Endothelial cell of umbilical vein (primary cell): ENCODE measurements at regions not wholly inside any gene's neighbourhood (a gene's known extent, or its start where the extent isn't known, plus 50 kb on each side); places are given as distances from the start of the nearest gene placed in this dataset.

Experiments
- BruUV-seq: library from RNA; stranded (reverse); fragments of 400-500 nt; replicated peaks from 2 replicates; lab custom pipeline; 2021; lab: Mats Ljungman, UMichigan
- CTCF ChIA-PET: fragments of 300-600, 350-600 bp; sonication (Branson Sonifier 250); formaldehyde crosslinking; loops from one replicate; lab custom pipeline; 2021; ENCODE audit warnings: antibody characterized with exemption, inconsistent platforms; lab: Charles Lee
- POLR2A ChIA-PET: fragments of 300-600, 350-600 bp; sonication (Branson Sonifier 250); formaldehyde crosslinking; loops from one replicate; lab custom pipeline; 2021; ENCODE audit warnings: antibody characterized with exemption, inconsistent platforms; lab: Charles Lee
- DNase-seq: peaks from one replicate; pipeline ENCODE4 v3.0.0-alpha.2; 2011; ENCODE audit warnings: low read depth, low spot score
- FAIRE-seq: peaks from 2 replicates; lab custom pipeline; 2011; peaks lifted over from hg19 to GRCh38; lab: Jason Lieb, UNC
- H2AFZ ChIP-seq: 2 replicates; pipeline ENCODE4 v1.6.0; 2012; ENCODE audit warnings: low read depth, low read length, control low read depth, inconsistent platforms
- H3K27ac ChIP-seq: 2 replicates; pipeline ENCODE4 v1.5.1; 2011; ENCODE audit warnings: low read depth, mild to moderate bottlenecking, control low read depth, low read length, moderate library complexity; ENCODE audit not compliant: insufficient read depth
- H3K27me3 ChIP-seq, 2 experiments: 2 replicates each; pipeline versions ENCODE4 v1.6.0 to v1.6.1; 2011; ENCODE audit warnings: low read length in 2 of 2, mixed read lengths in 1 of 2; ENCODE audit not compliant: control insufficient read depth in 2 of 2, insufficient read depth in 2 of 2
- H3K36me3 ChIP-seq, 2 experiments: 2 replicates in 1 of 2; 3 replicates in 1 of 2; pipeline ENCODE4 v1.5.1; 2011; ENCODE audit warnings: low read length in 2 of 2, mild to moderate bottlenecking in 1 of 2, moderate library complexity in 1 of 2; ENCODE audit not compliant: control insufficient read depth in 2 of 2, insufficient read depth in 2 of 2; ENCODE audit errors: extremely low read depth in 1 of 2
- H3K4me1 ChIP-seq: 3 replicates; pipeline ENCODE4 v1.5.1; 2011; ENCODE audit warnings: mild to moderate bottlenecking, low read length; ENCODE audit not compliant: control insufficient read depth, insufficient read depth; ENCODE audit errors: extremely low read depth
- H3K4me2 ChIP-seq: 2 replicates; pipeline ENCODE4 v1.6.1; 2011; ENCODE audit warnings: low read length, control low read depth, mixed read lengths; ENCODE audit not compliant: insufficient read depth
- H3K4me3 ChIP-seq, 3 experiments: fragments of 200-600 bp in 1 of 3; sonication (generic), shearing (Covaris generic) in 1 of 3; replicated peaks in 1 of 3; 2 replicates each; pipeline ENCODE4 v1.5.1; 2011 to 2016; ENCODE audit warnings: control low read depth in 3 of 3, low read length in 3 of 3, mild to moderate bottlenecking in 2 of 3, inconsistent platforms in 1 of 3, low read depth in 1 of 3, moderate library complexity in 1 of 3; ENCODE audit not compliant: insufficient read depth in 1 of 3
- H3K79me2 ChIP-seq: 2 replicates; pipeline ENCODE4 v1.6.0; 2012; ENCODE audit warnings: low read length, inconsistent platforms; ENCODE audit not compliant: control insufficient read depth, insufficient read depth
- H3K9ac ChIP-seq: replicated peaks from 2 replicates; pipeline ENCODE3; 2011; ENCODE audit warnings: low read length, control low read depth; ENCODE audit not compliant: insufficient read depth; ENCODE audit errors: extremely low read depth
- H3K9me1 ChIP-seq: replicated peaks from 3 replicates; pipeline ENCODE4 v1.6.0; 2011; ENCODE audit warnings: mild to moderate bottlenecking, low read length; ENCODE audit not compliant: control insufficient read depth, insufficient read depth; ENCODE audit errors: extremely low read depth
- H3K9me3 ChIP-seq: replicated peaks from 2 replicates; pipeline ENCODE4 v1.5.1; 2012; ENCODE audit warnings: low read length, inconsistent platforms; ENCODE audit not compliant: control insufficient read depth, insufficient read depth
- H4K20me1 ChIP-seq: replicated peaks from 2 replicates; pipeline ENCODE3; 2011; ENCODE audit warnings: mild to moderate bottlenecking, low read length; ENCODE audit not compliant: control insufficient read depth, insufficient read depth; ENCODE audit errors: extremely low read depth
- CTCF ChIP-seq, 2 donors: IDR thresholded peaks; 1 replicate in 1 of 2; 2 replicates in 1 of 2; pipeline ENCODE4 v1.5.1; 2011; ENCODE audit warnings: low read length in 2 of 2, mild to moderate bottlenecking in 2 of 2, moderate library complexity in 2 of 2, control low read depth in 1 of 2, inconsistent platforms in 1 of 2, low read depth in 1 of 2; ENCODE audit not compliant: insufficient read depth in 1 of 2; ENCODE audit errors: extremely low read depth in 1 of 2
- EZH2 ChIP-seq: IDR thresholded peaks from 2 replicates; pipeline ENCODE4 v1.6.1; 2012; ENCODE audit warnings: borderline replicate concordance, low read depth, mild to moderate bottlenecking, moderate library complexity, low read length, inconsistent platforms; ENCODE audit not compliant: severe bottlenecking
- FOS ChIP-seq: IDR thresholded peaks from 2 replicates; pipeline ENCODE4 v1.6.1; 2011; ENCODE audit warnings: mild to moderate bottlenecking, low read length, moderate library complexity, borderline replicate concordance; ENCODE audit not compliant: insufficient read depth
- GATA2 ChIP-seq: IDR thresholded peaks from 2 replicates; pipeline ENCODE4 v1.7.0; 2011; ENCODE audit warnings: low read depth, mild to moderate bottlenecking, moderate library complexity, mixed read lengths, low read length; ENCODE audit not compliant: insufficient read length, insufficient read depth
- JUN ChIP-seq: IDR thresholded peaks from 2 replicates; pipeline ENCODE4 v1.6.1; 2011; ENCODE audit warnings: borderline replicate concordance, low read depth; ENCODE audit not compliant: insufficient read length, insufficient read depth
- MAX ChIP-seq: IDR thresholded peaks from 2 replicates; pipeline ENCODE4 v1.6.1; 2011; ENCODE audit not compliant: insufficient read depth, insufficient read length
- MYC ChIP-seq: IDR thresholded peaks from one replicate; pipeline ENCODE4 v1.6.1; 2011; ENCODE audit warnings: mild to moderate bottlenecking, low read depth, low read length
- POLR2A ChIP-seq: IDR thresholded peaks from 2 replicates; pipeline ENCODE4 v1.6.1; 2012; ENCODE audit warnings: low read depth, mild to moderate bottlenecking, control low read depth, low read length
- POLR2AphosphoS5 ChIP-seq: IDR thresholded peaks from 2 replicates; pipeline ENCODE4 v1.6.1; 2012; ENCODE audit warnings: low read depth, mild to moderate bottlenecking, control low read depth, low read length, moderate library complexity; ENCODE audit not compliant: insufficient read depth
- dilution Hi-C: fragments of 300-500 bp; cut with MboI; formaldehyde crosslinking; loops from one replicate; pipeline ENCODE4 v1.15.0; 2019; ENCODE audit warnings: low sequenced_read_pairs; ENCODE audit not compliant: extremely low pct_ligation_motif_present
- intact Hi-C: fragments of 100-400 bp; cut with micrococcal nuclease; formaldehyde crosslinking; loops from one replicate; pipeline ENCODE4 v1.10.0; 2022

DNA sequence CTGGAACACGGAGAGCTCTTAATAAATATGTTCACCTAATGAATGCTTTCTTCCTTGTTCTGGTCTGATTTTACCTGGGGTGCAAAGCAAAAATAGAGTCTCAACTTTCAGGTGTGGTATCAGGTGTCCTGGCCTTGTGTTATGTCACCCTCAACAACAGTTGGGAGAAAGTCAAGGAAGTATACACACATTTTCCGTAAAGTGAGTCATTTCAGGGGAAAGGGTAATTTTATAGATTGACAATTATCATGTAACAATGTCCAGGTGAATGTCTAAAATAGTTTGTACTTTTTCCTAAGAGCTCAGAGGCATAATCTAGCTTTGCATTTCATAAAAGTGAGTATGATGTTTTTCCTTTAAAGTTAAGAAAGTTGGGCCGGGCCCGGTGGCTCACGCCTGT is 287.4 kb downstream of the SKIDA1 start:
- Histone ChIP-seq H3K79me2 (no peaks in the 10 kb centered on the region), H4K20me1 (no peaks in the 10 kb centered on the region), H3K4me3 (no peak overlapping the region), H3K9me3 (no peaks in the 10 kb centered on the region), H3K4me1 (no peaks in the 10 kb centered on the region), H3K27me3 (no peaks in the 10 kb centered on the region), H2AFZ (no peak overlapping the region), H3K36me3 (no peaks in the 10 kb centered on the region), H3K4me2 (no peak overlapping the region), H3K9me1 (no peaks in the 10 kb centered on the region), H3K27ac (no peak overlapping the region), H3K9ac (no peak overlapping the region)
- intact Hi-C loops (no loop called here), dilution Hi-C loops (no loop called here)
- TF ChIP-seq POLR2A = no peak
- TF ChIP-seq MYC = no peak
- no peak for TF ChIP-seq CTCF (IDR thresholded peaks at IDR 0.05; ENCODE audit: extremely low read depth in 1 of 2, insufficient read depth in 1 of 2, low read depth in 1 of 2, low read length in 2 of 2)
- TF ChIP-seq JUN = no peak
- no peak for TF ChIP-seq FOS
- no peak for TF ChIP-seq EZH2
- no peak for TF ChIP-seq MAX
- no peak for TF ChIP-seq GATA2
- no peak for TF ChIP-seq POLR2AphosphoS5
- FAIRE-seq (no peak), DNase-seq (no peak)
- ChIA-PET CTCF (interaction anchor here (0.8 kb wide), 1 partner anchor 60 kb away, joined by 3 read pairs; no protein-coding TSS in a partner anchor), POLR2A (no interaction called here)
- BruUV-seq = no TSS peak
